H1 (cell line): ENCODE measurements at regions not wholly inside any gene's neighbourhood (a gene's known extent, or its start where the extent isn't known, plus 50 kb on each side); places are given as distances from the start of the nearest gene placed in this dataset.

Experiments used
- NRF1 ChIP-seq: IDR thresholded peaks from 2 replicates; pipeline ENCODE4 v1.6.1; 2011; ENCODE audit warnings: mild to moderate bottlenecking, low read depth, low read length, improper control_type of control experiment

DNA sequence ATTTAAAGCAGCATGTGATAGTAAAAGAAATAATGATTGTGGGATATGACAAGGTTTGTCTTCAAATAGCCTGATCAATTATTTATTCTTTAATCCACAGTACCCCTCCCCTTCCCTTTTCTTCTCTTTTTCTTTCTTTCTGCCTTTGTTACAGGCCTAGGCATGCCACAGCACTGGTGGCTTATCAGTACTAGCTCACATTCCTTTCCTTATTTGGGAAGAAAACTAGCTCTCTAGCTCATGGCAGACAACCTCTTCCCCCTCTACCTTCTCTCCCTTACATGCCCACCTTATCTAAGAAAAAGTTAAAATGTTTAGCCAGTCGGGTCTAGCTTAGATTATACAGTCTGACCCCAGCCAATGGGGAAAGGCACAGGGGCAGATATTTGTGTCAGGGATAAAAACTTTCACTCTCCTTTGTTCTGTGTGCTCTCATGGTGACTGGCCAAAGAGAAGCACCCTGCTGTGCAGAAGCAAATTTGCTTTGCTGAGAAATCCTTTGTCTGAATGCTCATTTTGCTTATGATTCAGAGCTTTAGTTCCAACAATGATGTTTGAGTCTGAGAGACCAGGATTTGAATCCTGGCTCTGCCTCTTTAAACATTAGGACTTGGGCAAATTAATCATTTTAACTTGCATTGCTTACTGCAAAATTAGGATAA lies 75.8 kb upstream of the CDH12 start (continued):
- TF ChIP-seq NRF1, result no peak
